Liver (tissue), 8 donors: ENCODE measurements at regions not wholly inside any gene's neighbourhood (a gene's known extent, or its start where the extent isn't known, plus 50 kb on each side); places are given as distances from the start of the nearest gene placed in this dataset.

Source experiments
- DNase-seq: peaks from one replicate; pipeline ENCODE4 v3.0.0-alpha.2; 2017; ENCODE audit warnings: low spot score
- H3K27ac ChIP-seq, 2 donors: one replicate each; pipeline ENCODE4 v1.7.0; 2013; ENCODE audit warnings: inconsistent platforms in 2 of 2, low read length in 2 of 2, control low read depth in 1 of 2, low read depth in 1 of 2, mild to moderate bottlenecking in 1 of 2
- H3K27me3 ChIP-seq, 4 donors: one replicate each; pipeline versions ENCODE4 v1.6.1 to v1.7.0; 2013; ENCODE audit warnings: low read length in 3 of 4, inconsistent platforms in 1 of 4, mild to moderate bottlenecking in 1 of 4, moderate library complexity in 1 of 4; ENCODE audit not compliant: control insufficient read depth in 4 of 4, insufficient read depth in 4 of 4
- H3K36me3 ChIP-seq, 4 donors: one replicate each; pipeline versions ENCODE4 v1.6.1 to v1.7.0; 2013; ENCODE audit warnings: low read length in 3 of 4, mild to moderate bottlenecking in 3 of 4, low read depth in 1 of 4, moderate library complexity in 1 of 4; ENCODE audit not compliant: control insufficient read depth in 4 of 4, insufficient read depth in 3 of 4
- H3K4me1 ChIP-seq, 4 donors: one replicate each; pipeline versions ENCODE4 v1.6.1 to v1.7.0; 2013; ENCODE audit warnings: low read length in 3 of 4, mild to moderate bottlenecking in 3 of 4, moderate library complexity in 1 of 4; ENCODE audit not compliant: control insufficient read depth in 4 of 4, insufficient read depth in 4 of 4
- H3K4me3 ChIP-seq, 3 donors: one replicate each; pipeline versions ENCODE4 v1.6.1 to v1.7.0; 2013; ENCODE audit warnings: low read length in 3 of 3, control low read depth in 1 of 3, low read depth in 1 of 3, mild to moderate bottlenecking in 1 of 3
- H3K9ac ChIP-seq, 2 donors: one replicate each; pipeline ENCODE4 v1.7.0; 2013; ENCODE audit warnings: low read length in 2 of 2, mild to moderate bottlenecking in 2 of 2, moderate library complexity in 2 of 2, control low read depth in 1 of 2, low read depth in 1 of 2
- H3K9me3 ChIP-seq, 4 donors: one replicate each; pipeline versions ENCODE4 v1.6.1 to v1.7.0; 2013; ENCODE audit warnings: low read length in 3 of 4; ENCODE audit not compliant: control insufficient read depth in 4 of 4
- ATF3 ChIP-seq: IDR thresholded peaks from 2 replicates; pipeline ENCODE4 v1.6.1; 2016; ENCODE audit warnings: antibody characterized with exemption
- CTCF ChIP-seq: fragments of 150-350 bp; IDR thresholded peaks from 2 replicates; pipeline ENCODE4 v1.5.1; 2017; ENCODE audit warnings: improper control_type of control experiment, low read depth, low read length; ENCODE audit not compliant: missing input control
- EGR1 ChIP-seq, 2 donors: IDR thresholded peaks; 2 replicates each; pipeline ENCODE4 v1.6.1; 2016 to 2018; ENCODE audit warnings: antibody characterized with exemption in 2 of 2, low read depth in 2 of 2
- FOXA1 ChIP-seq: IDR thresholded peaks from 2 replicates; pipeline ENCODE4 v1.6.1; 2016; ENCODE audit warnings: antibody characterized with exemption
- FOXA2 ChIP-seq: IDR thresholded peaks from 2 replicates; pipeline ENCODE4 v1.6.1; 2016; ENCODE audit warnings: antibody characterized with exemption
- GABPA ChIP-seq, 2 donors: IDR thresholded peaks in 1 of 2; conservative IDR thresholded peaks in 1 of 2; 2 replicates each; pipeline ENCODE4 v1.6.1; 2016; ENCODE audit warnings: antibody characterized with exemption in 2 of 2, mild to moderate bottlenecking in 1 of 2, moderate library complexity in 1 of 2
- HNF4A ChIP-seq, 2 donors: conservative IDR thresholded peaks; 2 replicates each; pipeline ENCODE4 v1.6.1; 2016; ENCODE audit warnings: antibody characterized with exemption in 2 of 2, mild to moderate bottlenecking in 2 of 2
- NR2F2 ChIP-seq: IDR thresholded peaks from 2 replicates; pipeline ENCODE4 v1.6.1; 2016; ENCODE audit warnings: antibody characterized with exemption
- RXRA ChIP-seq, 2 donors: IDR thresholded peaks; 2 replicates each; pipeline ENCODE4 v1.6.1; 2017 to 2018; ENCODE audit warnings: antibody characterized with exemption in 2 of 2, mild to moderate bottlenecking in 1 of 2
- SP1 ChIP-seq: IDR thresholded peaks from 2 replicates; pipeline ENCODE4 v1.6.1; 2018; ENCODE audit warnings: antibody characterized with exemption, mild to moderate bottlenecking
- TAF1 ChIP-seq: conservative IDR thresholded peaks from 2 replicates; pipeline ENCODE4 v1.6.1; 2016; ENCODE audit warnings: antibody characterized with exemption, mild to moderate bottlenecking
- YY1 ChIP-seq: IDR thresholded peaks from 2 replicates; pipeline ENCODE4 v1.6.1; 2016; ENCODE audit warnings: antibody characterized with exemption, mild to moderate bottlenecking
- WGBS: extraction: QIAGEN DNeasy Blood & Tissue Kit; methylation state at CpG from one replicate; pipeline ENCODE4 v1.1.7; 2013; 5-methylcytosine and 5-hydroxymethylcytosine counted together
- TF ChIP-seq, protein P1 (sequence below): IDR thresholded peaks from 2 replicates; pipeline ENCODE4 v1.6.1; 2016; ENCODE audit warnings: antibody characterized with exemption, mild to moderate bottlenecking
- TF ChIP-seq, protein P2 (sequence below): IDR thresholded peaks from 2 replicates; pipeline ENCODE4 v1.6.1; 2016; ENCODE audit warnings: antibody characterized with exemption
- donor health status: healthy.
- donor health status: healthy.
- donor health status: healthy.
- donor health status: healthy.
- donor health status: healthy.

DNA sequence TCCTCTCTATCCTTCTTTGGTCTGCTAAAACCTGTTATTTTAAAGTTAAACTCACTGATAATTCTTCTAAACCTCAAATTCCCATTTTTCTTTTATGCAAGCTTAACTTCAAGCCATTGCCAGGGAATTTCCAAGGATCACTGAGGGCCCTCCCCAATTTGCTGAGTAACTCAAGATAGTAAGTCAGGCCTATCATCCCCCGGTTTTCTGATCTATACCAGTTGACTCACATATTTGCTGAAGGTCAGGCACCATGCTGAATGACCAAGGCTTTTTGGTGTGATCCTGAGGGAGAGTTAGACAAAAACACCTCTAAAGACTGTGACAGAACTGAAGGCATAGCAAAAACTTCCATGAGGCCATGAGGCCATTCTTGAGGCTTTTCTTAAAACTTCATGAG, 1301.9 kb downstream of the PCDH7 start:
- no peak overlapping the region for H3K27ac ChIP-seq
- DNase-seq: no peak
- peaks cover 0 to 1% (median 0%) of the 10 kb centered on the region in 4 donors for H3K4me1 ChIP-seq
- no peaks in the 10 kb centered on the region for H3K9me3 ChIP-seq
- H3K27me3 ChIP-seq: no peaks in the 10 kb centered on the region
- WGBS: 48% methylated on average over 1 of the region's 1 CpG
- H3K9ac ChIP-seq: no peak overlapping the region
- TF ChIP-seq EGR1 (IDR thresholded peaks at IDR 0.05; ENCODE audit: low read depth in 2 of 2): no peak
- no peak for TF ChIP-seq RXRA (IDR thresholded peaks at IDR 0.05)
- no peak for TF ChIP-seq TAF1
- H3K4me3 ChIP-seq: no peak overlapping the region
- H3K36me3 ChIP-seq: no peaks in the 10 kb centered on the region

GRCh38 chr4:32025851-32026459, 1305.8 kb downstream of the PCDH7 start:
- Histone ChIP-seq H3K9me3 (no peaks in the 10 kb centered on the region), H3K4me3 (no peak overlapping the region), H3K27ac (no peak overlapping the region), H3K36me3 (no peaks in the 10 kb centered on the region), H3K9ac (no peak overlapping the region), H3K27me3 (no peaks in the 10 kb centered on the region), H3K4me1 (peaks cover 0 to 1% (median 0%) of the 10 kb centered on the region in 4 donors)
- TF ChIP-seq CTCF (no peak), GABPA (IDR thresholded peaks at IDR 0.05 in 1 of 2, conservative IDR thresholded peaks at IDR 0.05 in 1 of 2) (no peak), RXRA (IDR thresholded peaks at IDR 0.05) (no peak)
- TF ChIP-seq, protein P1, sequence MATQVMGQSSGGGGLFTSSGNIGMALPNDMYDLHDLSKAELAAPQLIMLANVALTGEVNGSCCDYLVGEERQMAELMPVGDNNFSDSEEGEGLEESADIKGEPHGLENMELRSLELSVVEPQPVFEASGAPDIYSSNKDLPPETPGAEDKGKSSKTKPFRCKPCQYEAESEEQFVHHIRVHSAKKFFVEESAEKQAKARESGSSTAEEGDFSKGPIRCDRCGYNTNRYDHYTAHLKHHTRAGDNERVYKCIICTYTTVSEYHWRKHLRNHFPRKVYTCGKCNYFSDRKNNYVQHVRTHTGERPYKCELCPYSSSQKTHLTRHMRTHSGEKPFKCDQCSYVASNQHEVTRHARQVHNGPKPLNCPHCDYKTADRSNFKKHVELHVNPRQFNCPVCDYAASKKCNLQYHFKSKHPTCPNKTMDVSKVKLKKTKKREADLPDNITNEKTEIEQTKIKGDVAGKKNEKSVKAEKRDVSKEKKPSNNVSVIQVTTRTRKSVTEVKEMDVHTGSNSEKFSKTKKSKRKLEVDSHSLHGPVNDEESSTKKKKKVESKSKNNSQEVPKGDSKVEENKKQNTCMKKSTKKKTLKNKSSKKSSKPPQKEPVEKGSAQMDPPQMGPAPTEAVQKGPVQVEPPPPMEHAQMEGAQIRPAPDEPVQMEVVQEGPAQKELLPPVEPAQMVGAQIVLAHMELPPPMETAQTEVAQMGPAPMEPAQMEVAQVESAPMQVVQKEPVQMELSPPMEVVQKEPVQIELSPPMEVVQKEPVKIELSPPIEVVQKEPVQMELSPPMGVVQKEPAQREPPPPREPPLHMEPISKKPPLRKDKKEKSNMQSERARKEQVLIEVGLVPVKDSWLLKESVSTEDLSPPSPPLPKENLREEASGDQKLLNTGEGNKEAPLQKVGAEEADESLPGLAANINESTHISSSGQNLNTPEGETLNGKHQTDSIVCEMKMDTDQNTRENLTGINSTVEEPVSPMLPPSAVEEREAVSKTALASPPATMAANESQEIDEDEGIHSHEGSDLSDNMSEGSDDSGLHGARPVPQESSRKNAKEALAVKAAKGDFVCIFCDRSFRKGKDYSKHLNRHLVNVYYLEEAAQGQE: no peak
- no peak for DNase-seq
- 66% methylated on average over 5 of the region's 5 CpGs for WGBS

DNA sequence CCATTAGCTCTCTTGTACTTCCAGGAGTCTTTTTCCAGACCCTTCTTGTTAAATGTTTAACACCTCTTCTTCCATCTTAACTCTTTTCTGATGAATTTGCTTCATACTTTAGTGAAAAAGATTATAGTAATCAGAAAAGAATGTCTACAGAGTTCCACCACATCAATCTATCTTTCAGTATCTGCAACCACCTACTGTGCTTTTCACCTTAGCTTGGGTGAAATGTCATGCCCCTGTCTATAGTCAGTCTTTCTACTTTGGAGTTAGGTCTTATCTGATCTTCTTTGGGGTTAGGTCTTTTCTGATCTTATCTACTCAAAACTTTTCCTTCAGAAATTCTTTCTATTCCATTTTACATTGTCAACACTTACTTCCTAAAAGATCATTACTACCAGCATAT, 1310.2 kb downstream of the PCDH7 start:
- Histone ChIP-seq H3K9me3 (no peaks in the 10 kb centered on the region), H3K36me3 (no peaks in the 10 kb centered on the region), H3K4me1 (peaks cover 0 to 1% (median 0%) of the 10 kb centered on the region in 4 donors), H3K4me3 (no peak overlapping the region), H3K9ac (no peak overlapping the region), H3K27me3 (no peaks in the 10 kb centered on the region), H3K27ac (no peak overlapping the region)
- DNase-seq: no peak
- no peak for TF ChIP-seq CTCF
- TF ChIP-seq GABPA (IDR thresholded peaks at IDR 0.05 in 1 of 2, conservative IDR thresholded peaks at IDR 0.05 in 1 of 2): no peak
- TF ChIP-seq SP1: no peak
- no peak for TF ChIP-seq NR2F2
- TF ChIP-seq TAF1: no peak
- TF ChIP-seq, protein P1: no peak
- TF ChIP-seq, protein P2, sequence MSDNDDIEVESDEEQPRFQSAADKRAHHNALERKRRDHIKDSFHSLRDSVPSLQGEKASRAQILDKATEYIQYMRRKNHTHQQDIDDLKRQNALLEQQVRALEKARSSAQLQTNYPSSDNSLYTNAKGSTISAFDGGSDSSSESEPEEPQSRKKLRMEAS: no peak
- TF ChIP-seq RXRA (IDR thresholded peaks at IDR 0.05): no peak
- TF ChIP-seq EGR1 (IDR thresholded peaks at IDR 0.05; ENCODE audit: low read depth in 2 of 2): no peak
- TF ChIP-seq FOXA1: no peak
- no peak for TF ChIP-seq YY1
- TF ChIP-seq HNF4A (conservative IDR thresholded peaks at IDR 0.05): no peak
- TF ChIP-seq ATF3: no peak
- TF ChIP-seq FOXA2: no peak
